ENCODE measurements at regions not wholly inside any gene's neighbourhood (a gene's known extent, or its start where the extent isn't known, plus 50 kb on each side); places are given as distances from the start of the nearest gene placed in this dataset.
"Not testable (repeated sequence)": the region's sequence is repeated elsewhere in the genome, so short reads cannot be mapped to it uniquely, and the experiment has no call there.

DNA sequence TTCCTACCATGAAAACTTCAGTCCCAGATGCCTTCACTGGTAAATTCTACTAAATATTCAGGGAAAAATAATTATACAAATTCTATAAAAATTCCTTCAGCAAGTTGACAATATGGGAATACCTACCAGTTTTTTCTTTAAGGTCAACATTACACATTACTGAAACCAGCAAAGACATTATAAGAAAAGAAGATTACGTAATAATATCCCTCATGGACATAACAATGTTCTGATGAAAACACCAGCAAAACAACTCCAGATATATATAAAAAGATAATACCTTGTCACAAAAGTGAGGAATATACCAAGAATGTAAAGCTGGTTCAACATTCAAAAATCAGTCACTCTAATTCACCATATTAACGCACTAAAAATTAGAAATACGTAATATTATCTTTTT is 507.9 kb downstream of the DMRTA1 start:
- no peaks in the 10 kb centered on the region for H3K4me1 Mint-ChIP-seq (ENCODE audit: low read depth)
- H3K9me3 Mint-ChIP-seq = peaks cover 12% of the 10 kb centered on the region
- no peak overlapping the region for H3K4me3 Mint-ChIP-seq
- H3K36me3 Mint-ChIP-seq (ENCODE audit: low read depth) = no peaks in the 10 kb centered on the region
- H3K27me3 Mint-ChIP-seq (ENCODE audit: low read depth) = no peaks in the 10 kb centered on the region
- H3K27ac Mint-ChIP-seq = no peak overlapping the region

DNA sequence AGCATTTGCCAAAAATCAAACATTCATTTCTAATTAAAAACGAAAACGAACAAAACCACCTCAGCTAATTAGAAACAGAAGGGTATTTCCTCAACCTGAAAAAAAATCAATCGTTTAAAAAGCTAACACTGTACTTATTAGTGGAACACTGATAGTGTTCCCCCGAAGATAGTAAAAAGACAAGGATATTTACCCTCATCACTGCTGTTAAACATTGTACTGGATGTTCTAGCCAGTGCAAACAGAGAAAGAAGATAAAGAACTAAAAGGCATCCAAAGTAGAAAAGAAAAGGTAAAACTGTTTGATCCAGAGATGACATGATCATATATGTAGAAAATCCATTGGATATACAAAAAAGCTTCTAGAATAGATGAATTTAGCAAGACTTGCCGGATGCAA is 508.3 kb downstream of the DMRTA1 start:
- Mint-ChIP-seq H3K4me3 (no peak overlapping the region), H3K9me3 (peaks cover 12% of the 10 kb centered on the region), H3K4me1 (ENCODE audit: low read depth) (no peaks in the 10 kb centered on the region), H3K27ac (no peak overlapping the region), H3K36me3 (ENCODE audit: low read depth) (no peaks in the 10 kb centered on the region), H3K27me3 (ENCODE audit: low read depth) (no peaks in the 10 kb centered on the region)

DNA sequence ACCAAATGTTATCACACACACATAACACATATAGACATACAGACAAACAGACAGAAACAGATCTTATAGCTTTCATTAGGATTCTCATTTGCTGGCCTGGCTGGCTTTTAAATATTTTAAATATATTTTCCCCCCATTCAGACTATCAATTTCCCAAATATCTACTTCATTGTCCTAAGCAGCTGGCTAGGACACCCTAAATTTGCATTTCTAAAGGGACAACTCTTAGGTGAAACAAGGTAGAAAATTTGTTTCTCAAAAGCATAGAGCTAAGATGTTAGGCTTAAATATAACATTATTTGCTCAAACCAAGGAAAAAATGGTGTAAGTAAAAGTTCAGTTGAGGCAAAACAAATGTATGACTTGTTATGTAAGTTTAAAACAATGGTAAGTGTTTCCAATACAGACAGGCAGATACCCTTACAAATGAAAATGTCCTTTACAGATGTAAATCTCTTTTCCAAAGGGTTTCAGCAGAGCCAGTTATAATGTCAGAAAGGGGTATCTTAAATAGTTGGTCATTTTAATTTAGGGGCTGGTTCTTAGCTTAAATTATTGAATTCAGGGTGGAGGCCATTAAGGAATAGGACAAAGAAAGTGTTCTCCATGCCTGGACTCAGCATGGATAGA is 522.8 kb downstream of the DMRTA1 start:
- no peak overlapping the region for H3K4me3 Mint-ChIP-seq
- no peaks in the 10 kb centered on the region for H3K36me3 Mint-ChIP-seq (ENCODE audit: low read depth)
- no peaks in the 10 kb centered on the region for H3K4me1 Mint-ChIP-seq (ENCODE audit: low read depth)
- peaks cover 8% of the 10 kb centered on the region for H3K9me3 Mint-ChIP-seq
- no peaks in the 10 kb centered on the region for H3K27me3 Mint-ChIP-seq (ENCODE audit: low read depth)
- no peak overlapping the region for H3K27ac Mint-ChIP-seq

DNA sequence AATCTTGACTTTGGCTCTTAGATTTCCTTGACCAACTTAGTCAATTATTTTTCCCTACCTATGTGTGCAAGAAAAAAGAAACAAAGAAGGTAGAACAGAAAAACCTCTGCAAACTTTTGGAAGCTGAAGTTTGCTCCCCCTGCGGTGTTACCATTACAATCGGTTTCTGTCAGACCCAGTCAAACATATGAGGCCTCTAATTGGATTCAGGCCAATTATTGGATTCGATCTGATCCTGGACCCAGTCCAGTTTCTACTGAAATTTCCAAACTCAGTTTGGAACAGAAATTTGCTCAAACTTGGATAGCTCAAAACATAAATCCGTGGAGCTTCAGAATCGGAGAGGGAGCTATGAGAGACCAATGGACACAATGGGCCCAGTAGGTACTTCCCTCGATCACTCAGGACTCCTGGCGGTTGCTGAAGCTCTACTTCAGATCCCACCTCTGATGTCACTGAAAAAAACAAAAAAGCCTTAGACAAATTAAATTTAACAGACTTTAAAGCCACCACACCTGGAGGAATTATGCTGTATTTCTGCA is 523.9 kb downstream of the DMRTA1 start:
- peaks cover 8% of the 10 kb centered on the region for H3K9me3 Mint-ChIP-seq
- H3K27me3 Mint-ChIP-seq (ENCODE audit: low read depth) = no peaks in the 10 kb centered on the region
- H3K36me3 Mint-ChIP-seq (ENCODE audit: low read depth) = no peaks in the 10 kb centered on the region
- H3K4me3 Mint-ChIP-seq = no peak overlapping the region
- H3K27ac Mint-ChIP-seq = no peak overlapping the region
- H3K4me1 Mint-ChIP-seq (ENCODE audit: low read depth) = no peaks in the 10 kb centered on the region

DNA sequence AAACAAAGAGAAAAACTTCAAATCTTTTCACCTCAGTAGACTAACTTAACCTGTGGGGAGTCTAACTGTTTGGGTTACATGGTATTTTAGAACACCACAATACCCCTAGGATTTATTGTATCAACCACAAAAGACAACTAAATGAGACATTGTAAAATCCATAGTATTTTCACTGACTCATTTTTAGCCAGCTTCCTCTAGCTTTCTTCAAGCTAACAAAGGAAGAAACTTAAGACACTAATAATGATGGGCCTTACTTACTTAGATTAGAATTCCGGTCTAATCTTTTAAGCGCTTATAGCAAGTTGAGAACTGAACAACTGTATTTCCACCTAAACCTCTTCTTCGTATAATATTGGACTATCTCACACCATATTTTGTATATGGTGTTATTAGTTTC is 529.3 kb downstream of the DMRTA1 start:
- Mint-ChIP-seq H3K9me3 (peaks cover 8% of the 10 kb centered on the region), H3K27me3 (ENCODE audit: low read depth) (no peaks in the 10 kb centered on the region), H3K36me3 (ENCODE audit: low read depth) (no peaks in the 10 kb centered on the region)

DNA sequence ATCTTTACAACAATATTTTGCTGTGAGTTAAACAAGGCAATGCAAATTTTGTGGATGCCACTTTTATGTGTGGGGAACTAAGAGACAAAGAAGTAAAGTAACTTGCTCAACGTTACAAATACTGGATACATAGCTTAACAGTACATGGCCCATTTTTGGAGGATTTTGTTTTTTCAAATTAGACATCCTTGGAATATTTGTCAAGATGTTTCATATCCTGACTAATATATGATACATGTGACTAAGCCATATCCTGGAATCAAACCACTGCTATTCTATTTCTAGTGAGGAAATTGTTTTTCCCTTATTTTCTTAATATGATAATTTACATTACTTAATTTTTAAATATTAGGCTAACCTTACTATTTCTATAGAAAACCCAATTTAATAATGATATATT is 529.8 kb downstream of the DMRTA1 start:
- Mint-ChIP-seq H3K36me3 (ENCODE audit: low read depth) (no peaks in the 10 kb centered on the region), H3K27ac (no peak overlapping the region), H3K4me3 (no peak overlapping the region), H3K9me3 (peaks cover 8% of the 10 kb centered on the region), H3K27me3 (ENCODE audit: low read depth) (no peaks in the 10 kb centered on the region), H3K4me1 (ENCODE audit: low read depth) (no peaks in the 10 kb centered on the region)

More for the DNA sequence above, 529.3 kb downstream of the DMRTA1 start:
- H3K4me1 Mint-ChIP-seq (ENCODE audit: low read depth) = no peaks in the 10 kb centered on the region
- H3K27ac Mint-ChIP-seq = no peak overlapping the region
- no peak overlapping the region for H3K4me3 Mint-ChIP-seq

DNA sequence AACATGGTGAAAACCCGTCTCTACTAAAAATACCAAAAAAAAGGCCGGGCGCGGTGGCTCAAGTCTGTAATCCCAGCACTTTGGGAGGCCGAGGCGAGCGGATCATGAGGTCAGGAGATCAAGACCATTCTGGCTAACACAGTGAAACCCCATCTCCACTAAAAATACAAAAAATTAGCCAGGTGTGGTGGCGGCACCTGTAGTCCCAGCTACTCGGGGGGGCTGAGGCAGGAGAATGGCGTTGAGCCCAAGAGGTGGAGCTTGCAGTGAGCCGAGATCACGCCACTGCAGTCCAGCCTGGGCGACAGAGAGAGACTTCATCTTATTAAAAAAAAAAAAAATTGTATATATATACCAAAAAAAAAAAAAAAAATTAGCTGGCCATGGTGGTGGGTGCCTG is 533.8 kb downstream of the DMRTA1 start:
- H3K36me3 Mint-ChIP-seq (ENCODE audit: low read depth); H3K27me3 Mint-ChIP-seq (ENCODE audit: low read depth); H3K4me1 Mint-ChIP-seq (ENCODE audit: low read depth); H3K4me3 Mint-ChIP-seq; H3K9me3 Mint-ChIP-seq; H3K27ac Mint-ChIP-seq: not testable (repeated sequence)

DNA sequence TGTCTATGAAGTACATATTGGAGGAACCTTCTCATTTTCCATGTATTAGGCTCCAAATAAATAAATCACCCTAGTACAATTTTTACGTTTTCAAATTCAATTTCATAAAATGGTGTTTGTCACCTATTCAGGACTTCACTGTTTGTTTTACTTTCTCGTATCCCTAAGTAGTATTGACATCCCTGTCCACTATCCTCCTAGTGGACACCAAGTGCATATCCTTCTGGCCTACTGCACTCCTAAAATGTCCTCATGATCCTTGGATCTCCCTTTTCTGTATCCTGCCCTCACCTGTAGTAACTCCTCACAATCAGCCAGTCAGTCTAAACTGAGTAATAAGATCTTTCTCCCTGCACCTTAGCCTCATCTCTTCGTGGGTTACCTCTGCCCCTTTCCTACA is 539.9 kb downstream of the DMRTA1 start:
- Mint-ChIP-seq H3K36me3 (ENCODE audit: low read depth) (no peaks in the 10 kb centered on the region), H3K9me3 (peaks cover 9% of the 10 kb centered on the region), H3K4me3 (no peak overlapping the region), H3K4me1 (ENCODE audit: low read depth) (no peaks in the 10 kb centered on the region), H3K27me3 (ENCODE audit: low read depth) (no peaks in the 10 kb centered on the region), H3K27ac (no peak overlapping the region)

DNA sequence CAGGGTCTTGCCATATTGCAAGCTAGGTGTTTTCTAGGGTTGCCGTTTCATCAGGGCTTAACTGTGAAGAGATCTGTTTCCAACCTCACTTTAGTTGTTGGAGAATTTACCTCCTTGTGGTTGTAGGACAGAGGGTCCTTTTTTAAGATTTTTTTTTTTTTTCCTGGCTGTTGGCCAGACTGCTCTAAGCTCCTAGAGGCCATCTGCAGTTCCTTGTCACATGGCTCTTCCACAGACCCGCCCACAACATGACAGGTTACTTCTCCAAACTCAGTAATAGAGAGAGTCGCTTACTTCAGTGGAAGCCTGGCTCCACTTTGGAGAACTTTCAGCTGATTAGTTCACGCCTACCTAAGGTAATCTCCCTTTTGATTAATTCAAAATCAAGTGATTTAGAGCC is 543.7 kb downstream of the DMRTA1 start:
- peaks cover 13% of the 10 kb centered on the region for H3K9me3 Mint-ChIP-seq
- no peaks in the 10 kb centered on the region for H3K27me3 Mint-ChIP-seq (ENCODE audit: low read depth)
- no peaks in the 10 kb centered on the region for H3K36me3 Mint-ChIP-seq (ENCODE audit: low read depth)
- no peaks in the 10 kb centered on the region for H3K4me1 Mint-ChIP-seq (ENCODE audit: low read depth)
- no peak overlapping the region for H3K4me3 Mint-ChIP-seq
- H3K27ac Mint-ChIP-seq = no peak overlapping the region

DNA sequence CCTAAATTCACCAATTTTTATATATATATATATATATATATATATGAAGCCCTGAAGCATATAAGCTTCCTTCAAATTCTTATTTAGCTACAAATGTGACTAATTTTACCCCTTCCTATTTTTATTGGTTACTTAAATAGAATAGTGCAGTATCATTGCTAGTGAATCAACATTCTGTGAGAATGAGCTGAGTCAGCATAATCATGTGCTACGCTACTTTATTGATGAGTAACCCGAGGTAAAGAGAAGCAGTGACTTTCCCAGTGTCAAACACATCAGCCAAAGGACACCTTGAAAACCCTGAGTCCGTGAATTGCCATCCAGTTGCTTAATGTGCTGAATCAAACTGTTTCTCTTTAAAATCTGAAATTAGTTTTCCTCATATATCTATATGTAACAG is 546.2 kb downstream of the DMRTA1 start:
- no peaks in the 10 kb centered on the region for H3K27me3 Mint-ChIP-seq (ENCODE audit: low read depth)
- no peak overlapping the region for H3K4me3 Mint-ChIP-seq
- H3K9me3 Mint-ChIP-seq = peaks cover 24% of the 10 kb centered on the region
- no peaks in the 10 kb centered on the region for H3K4me1 Mint-ChIP-seq (ENCODE audit: low read depth)
- H3K36me3 Mint-ChIP-seq (ENCODE audit: low read depth) = no peaks in the 10 kb centered on the region
- no peak overlapping the region for H3K27ac Mint-ChIP-seq

DNA sequence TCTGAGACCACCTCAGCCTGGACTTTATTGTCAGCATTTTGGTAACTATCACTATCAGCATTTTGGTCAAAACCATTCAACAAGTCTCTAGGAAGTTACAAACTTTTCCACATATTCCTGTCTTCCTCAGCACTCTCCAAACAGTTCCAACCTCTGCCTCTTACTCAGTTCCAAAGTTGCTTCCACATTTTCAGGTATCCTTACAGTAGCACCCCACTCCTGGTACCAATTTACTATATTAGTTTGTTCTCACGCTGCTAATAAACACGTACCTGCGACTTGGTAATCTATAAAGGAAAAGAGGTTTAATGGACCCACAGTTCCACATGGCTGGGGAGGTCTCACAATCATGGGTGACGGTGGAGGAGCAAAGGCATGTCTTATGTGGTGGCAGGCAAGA is 551.3 kb downstream of the DMRTA1 start:
- Mint-ChIP-seq H3K9me3 (peaks cover 34% of the 10 kb centered on the region), H3K36me3 (ENCODE audit: low read depth) (no peaks in the 10 kb centered on the region), H3K4me3 (no peak overlapping the region), H3K27ac (no peak overlapping the region), H3K27me3 (ENCODE audit: low read depth) (no peaks in the 10 kb centered on the region), H3K4me1 (ENCODE audit: low read depth) (no peaks in the 10 kb centered on the region)

DNA sequence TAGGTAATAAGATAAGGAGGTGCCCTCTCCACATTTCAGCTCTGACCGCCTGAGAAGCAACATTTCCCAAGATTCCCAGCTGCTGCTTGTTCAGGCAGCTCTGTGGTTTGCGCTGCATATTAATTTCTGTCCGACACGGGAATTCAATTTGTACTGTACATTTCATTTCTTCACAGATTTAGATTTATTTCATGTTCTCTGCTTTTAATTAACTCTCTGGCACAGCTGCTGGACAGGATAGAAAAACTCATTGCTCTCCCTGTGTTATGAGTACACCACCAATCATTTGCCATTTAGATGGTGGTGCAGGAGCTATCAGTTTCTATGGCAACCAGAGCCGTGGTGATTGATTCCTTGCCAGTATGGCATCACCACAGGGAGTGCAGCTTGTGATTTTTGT is 558.5 kb downstream of the DMRTA1 start:
- Mint-ChIP-seq H3K9me3 (peaks cover 4% of the 10 kb centered on the region), H3K4me3 (no peak overlapping the region), H3K4me1 (ENCODE audit: low read depth) (no peaks in the 10 kb centered on the region), H3K36me3 (ENCODE audit: low read depth) (no peaks in the 10 kb centered on the region), H3K27me3 (ENCODE audit: low read depth) (no peaks in the 10 kb centered on the region), H3K27ac (no peak overlapping the region)

DNA sequence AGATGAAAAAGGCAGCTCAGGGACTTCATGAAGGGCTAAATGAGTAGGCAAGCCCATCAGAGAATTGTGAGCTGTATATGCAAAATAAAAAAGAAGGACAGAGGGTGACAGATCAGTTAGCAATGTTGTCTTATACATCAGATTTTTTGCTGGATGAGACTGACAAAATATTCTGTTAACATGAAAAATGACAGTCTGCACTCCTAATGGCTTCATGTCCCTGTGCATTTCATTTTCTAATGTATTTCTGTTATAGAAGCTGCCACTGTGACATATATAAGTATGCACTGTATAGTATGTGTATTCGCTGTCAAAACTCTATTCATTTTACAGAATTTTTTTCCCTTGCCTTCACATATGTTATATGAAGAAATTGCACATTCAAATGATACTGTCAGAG is 559.5 kb downstream of the DMRTA1 start:
- no peak overlapping the region for H3K4me3 Mint-ChIP-seq
- H3K9me3 Mint-ChIP-seq = peaks cover 4% of the 10 kb centered on the region
- no peaks in the 10 kb centered on the region for H3K36me3 Mint-ChIP-seq (ENCODE audit: low read depth)
- H3K27ac Mint-ChIP-seq = no peak overlapping the region
- H3K27me3 Mint-ChIP-seq (ENCODE audit: low read depth) = no peaks in the 10 kb centered on the region
- no peaks in the 10 kb centered on the region for H3K4me1 Mint-ChIP-seq (ENCODE audit: low read depth)

DNA sequence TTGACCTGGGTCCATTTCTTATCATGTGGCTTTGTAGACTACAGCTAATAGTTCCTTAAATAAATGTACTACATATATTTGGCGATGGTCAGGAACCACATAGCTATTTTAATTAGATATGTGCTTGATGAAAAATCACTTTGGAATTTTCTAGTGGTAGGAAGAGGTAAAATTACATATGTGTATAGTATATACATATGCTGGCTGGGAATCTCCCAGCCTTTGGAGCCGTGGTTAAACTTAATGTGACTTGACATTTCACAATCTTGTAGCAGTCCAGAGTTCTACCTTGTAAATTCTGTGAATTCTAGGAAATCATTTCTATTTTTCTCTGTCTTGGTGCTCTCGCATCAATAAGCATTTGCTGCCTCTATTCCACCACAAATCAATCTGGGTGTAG is 565.0 kb downstream of the DMRTA1 start:
- no peaks in the 10 kb centered on the region for H3K27me3 Mint-ChIP-seq (ENCODE audit: low read depth)
- no peaks in the 10 kb centered on the region for H3K4me1 Mint-ChIP-seq (ENCODE audit: low read depth)
- H3K9me3 Mint-ChIP-seq = peaks cover 3% of the 10 kb centered on the region
- H3K4me3 Mint-ChIP-seq = no peak overlapping the region
- no peak overlapping the region for H3K27ac Mint-ChIP-seq
- no peaks in the 10 kb centered on the region for H3K36me3 Mint-ChIP-seq (ENCODE audit: low read depth)

DNA sequence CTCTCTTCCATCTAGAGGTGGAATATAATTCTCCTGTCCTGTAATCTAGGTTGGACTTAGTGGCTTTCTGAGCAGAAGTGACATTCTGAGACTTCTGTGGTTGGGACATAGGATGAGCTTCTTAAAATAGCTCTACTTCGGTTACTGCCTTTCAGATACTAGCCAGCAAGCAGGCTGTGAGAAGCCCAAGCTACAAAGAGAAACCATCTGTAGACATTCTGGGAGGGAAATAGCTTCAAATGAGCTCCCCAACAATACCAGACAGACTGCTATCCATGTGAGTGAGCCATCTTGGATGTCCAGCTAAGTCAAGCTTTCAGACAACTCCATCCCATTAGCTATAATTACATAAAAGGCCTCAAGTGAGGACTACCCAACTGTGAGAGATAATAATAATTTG is 568.9 kb downstream of the DMRTA1 start:
- no peaks in the 10 kb centered on the region for H3K36me3 Mint-ChIP-seq (ENCODE audit: low read depth)

DNA sequence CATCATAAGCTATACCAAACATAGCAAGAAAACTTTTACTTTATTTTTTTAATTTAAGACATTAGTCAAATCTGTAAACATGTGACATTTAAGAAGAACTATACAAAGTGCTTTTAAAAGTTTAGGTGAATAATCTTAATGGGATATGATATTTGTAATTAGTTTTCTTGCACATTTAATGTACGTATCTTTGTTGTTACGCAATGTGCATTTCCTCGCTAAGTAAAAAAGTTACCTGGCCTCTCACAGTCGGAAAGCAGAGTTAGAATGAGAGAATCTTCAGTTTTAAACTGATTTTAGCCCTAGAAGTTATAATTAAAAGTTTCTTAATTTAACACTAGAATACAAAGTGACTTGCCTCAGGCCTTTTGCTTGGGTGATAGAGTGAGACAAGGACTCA is 589.8 kb downstream of the DMRTA1 start:
- peaks cover 29% of the 10 kb centered on the region for H3K9me3 Mint-ChIP-seq
- H3K36me3 Mint-ChIP-seq (ENCODE audit: low read depth) = no peaks in the 10 kb centered on the region
- no peak overlapping the region for H3K27ac Mint-ChIP-seq
- no peaks in the 10 kb centered on the region for H3K27me3 Mint-ChIP-seq (ENCODE audit: low read depth)
- H3K4me3 Mint-ChIP-seq = no peak overlapping the region
- no peaks in the 10 kb centered on the region for H3K4me1 Mint-ChIP-seq (ENCODE audit: low read depth)

More for the DNA sequence above, 568.9 kb downstream of the DMRTA1 start:
- Mint-ChIP-seq H3K27ac (no peak overlapping the region), H3K9me3 (peaks cover 7% of the 10 kb centered on the region), H3K27me3 (ENCODE audit: low read depth) (no peaks in the 10 kb centered on the region), H3K4me1 (ENCODE audit: low read depth) (no peaks in the 10 kb centered on the region), H3K4me3 (no peak overlapping the region)
